Lung (tissue), 11 donors: ENCODE measurements at regions not wholly inside any gene's neighbourhood (a gene's known extent, or its start where the extent isn't known, plus 50 kb on each side); places are given as distances from the start of the nearest gene placed in this dataset.

ENCODE experiments used
- ATAC-seq: fragments of 200-7000 bp; cut with Tn5 transposase; one replicate; pipeline ENCODE4 v1.9.1; 2020; ENCODE audit warnings: moderate number of reproducible peaks; ENCODE audit not compliant: insufficient read depth, low FRiP score
- DNase-seq, 3 donors: peaks; one replicate each; pipeline ENCODE4 v3.0.0-alpha.2; 2013 to 2017
- H3K27ac ChIP-seq, 2 donors: one replicate each; pipeline ENCODE4 v1.5.1; 2013; ENCODE audit warnings: mild to moderate bottlenecking in 2 of 2, moderate library complexity in 2 of 2, control low read depth in 1 of 2, inconsistent platforms in 1 of 2, low read depth in 1 of 2, low read length in 1 of 2
- H3K27me3 ChIP-seq, 3 donors: one replicate each; pipeline ENCODE4 v1.5.1; 2013; ENCODE audit warnings: low read length in 2 of 3; ENCODE audit not compliant: control insufficient read depth in 3 of 3, insufficient read depth in 3 of 3
- H3K36me3 ChIP-seq, 4 donors: one replicate each; pipeline ENCODE4 v1.5.1; 2013; ENCODE audit warnings: low read length in 4 of 4, mild to moderate bottlenecking in 1 of 4, moderate library complexity in 1 of 4; ENCODE audit not compliant: control insufficient read depth in 4 of 4, insufficient read depth in 4 of 4
- H3K4me1 ChIP-seq, 5 donors: one replicate each; pipeline ENCODE4 v1.5.1; 2013; ENCODE audit warnings: low read length in 5 of 5, mild to moderate bottlenecking in 2 of 5, moderate library complexity in 1 of 5; ENCODE audit not compliant: control insufficient read depth in 5 of 5, insufficient read depth in 5 of 5
- H3K4me3 ChIP-seq: one replicate; pipeline ENCODE4 v1.5.1; 2013; ENCODE audit warnings: mild to moderate bottlenecking, control low read depth, moderate library complexity
- H3K9ac ChIP-seq, 2 donors: one replicate each; pipeline ENCODE4 v1.5.1; 2013; ENCODE audit warnings: low read length in 2 of 2, control low read depth in 1 of 2; ENCODE audit not compliant: insufficient read depth in 1 of 2
- H3K9me3 ChIP-seq, 4 donors: one replicate each; pipeline ENCODE4 v1.5.1; 2013; ENCODE audit warnings: low read length in 3 of 4, mild to moderate bottlenecking in 1 of 4, moderate library complexity in 1 of 4; ENCODE audit not compliant: control insufficient read depth in 4 of 4, insufficient read depth in 3 of 4
- CTCF ChIP-seq: IDR thresholded peaks from 2 replicates; pipeline ENCODE4 v1.5.1; 2012; ENCODE audit warnings: mild to moderate bottlenecking; ENCODE audit errors: control extremely low read depth, extremely low read depth
- WGBS, 2 donors: extraction: QIAGEN DNeasy Blood & Tissue Kit; methylation state at CpG; one replicate each; pipeline ENCODE4 v1.1.7; 2013; 5-methylcytosine and 5-hydroxymethylcytosine counted together
- donor health status: control.
- donor health status: control.
- donor health status: Bipolar disorder and iron deficiency.
- donor health status: healthy.
- donor health status: DM: yes; HTN: yes; CAD: no.

GRCh38 chr15:91538782-91539181, 314.7 kb upstream of the SLCO3A1 start:
- Histone ChIP-seq H3K4me1 (peaks cover 0 to 9% (median 0%) of the 10 kb centered on the region in 5 donors), H3K9ac (no peak overlapping the region), H3K9me3 (no peaks in the 10 kb centered on the region), H3K27me3 (no peaks in the 10 kb centered on the region), H3K36me3 (no peaks in the 10 kb centered on the region), H3K4me3 (no peak overlapping the region), H3K27ac (no peak overlapping the region)
- DNase-seq (no peak), ATAC-seq (no peak)
- TF ChIP-seq CTCF, result no peak
- WGBS, 2 donors, result 84 to 86% methylated on average over 2 of the region's 2 CpGs

DNA sequence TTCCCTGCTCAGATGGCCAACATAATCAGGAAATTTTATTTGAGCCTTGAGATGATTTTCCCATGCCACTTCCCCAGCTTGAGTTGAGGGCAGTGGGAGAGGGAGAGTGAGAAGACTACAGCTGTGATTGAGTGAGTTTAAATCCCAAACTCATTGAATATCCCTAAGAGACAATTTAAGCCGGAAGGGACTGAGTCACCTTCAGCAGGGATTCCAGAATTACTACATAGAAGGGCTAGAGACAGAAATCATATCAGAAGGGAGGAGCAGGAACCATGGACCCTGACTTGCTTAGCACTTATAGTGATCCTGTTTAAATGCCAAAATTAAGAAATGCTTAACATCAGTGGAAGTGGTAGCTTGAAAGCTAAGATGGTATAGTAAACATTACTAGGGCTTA, 312.2 kb upstream of the SLCO3A1 start:
- Histone ChIP-seq H3K27ac (no peak overlapping the region), H3K36me3 (no peaks in the 10 kb centered on the region), H3K9me3 (peaks cover 0 to 2% (median 0%) of the 10 kb centered on the region in 4 donors), H3K9ac (no peak overlapping the region), H3K4me3 (no peak overlapping the region), H3K4me1 (peaks cover 0 to 9% (median 0%) of the 10 kb centered on the region in 5 donors), H3K27me3 (no peaks in the 10 kb centered on the region)
- no peak for TF ChIP-seq CTCF
- ATAC-seq (no peak), DNase-seq (no peak)
- 87 to 97% methylated on average over 1 of the region's 1 CpG for WGBS, 2 donors

DNA sequence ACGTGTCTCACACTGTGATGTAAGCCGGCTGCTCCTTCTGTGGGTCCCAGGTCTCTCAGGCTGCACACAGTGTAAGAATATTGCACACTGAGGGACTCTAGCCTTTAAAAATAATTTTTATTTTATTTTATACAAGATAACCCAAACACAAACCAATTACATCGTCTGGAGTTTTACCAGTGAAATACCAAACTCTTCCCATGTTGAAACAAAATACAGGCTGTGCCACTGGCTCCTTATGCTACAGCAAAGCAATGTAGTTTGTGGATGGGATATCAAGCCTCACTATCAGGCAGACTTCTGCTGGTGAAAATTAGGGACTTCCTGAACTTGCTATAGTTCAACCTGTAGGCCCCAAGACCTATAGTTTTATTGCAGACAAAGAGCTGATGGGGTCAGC, 311.3 kb upstream of the SLCO3A1 start:
- Histone ChIP-seq H3K4me1 (peaks cover 0 to 9% (median 0%) of the 10 kb centered on the region in 5 donors), H3K27ac (no peak overlapping the region), H3K36me3 (no peaks in the 10 kb centered on the region), H3K9me3 (peaks cover 0 to 2% (median 0%) of the 10 kb centered on the region in 4 donors), H3K27me3 (no peaks in the 10 kb centered on the region), H3K4me3 (no peak overlapping the region), H3K9ac (no peak overlapping the region)
- WGBS, 2 donors, result 67 to 86% methylated on average over 3 of the region's 3 CpGs
- no peak for TF ChIP-seq CTCF
- ATAC-seq (no peak), DNase-seq (no peak)

GRCh38 chr15:91547356-91547755, 306.2 kb upstream of the SLCO3A1 start:
- ATAC-seq, result no peak
- H3K4me1 ChIP-seq, result peaks cover 0 to 4% (median 0%) of the 10 kb centered on the region in 5 donors
- TF ChIP-seq CTCF, result no peak
- H3K9ac ChIP-seq, result no peak overlapping the region
- no peak overlapping the region for H3K4me3 ChIP-seq
- 94 to 99% methylated on average over 3 of the region's 3 CpGs for WGBS, 2 donors
- H3K27ac ChIP-seq, result no peak overlapping the region
- H3K9me3 ChIP-seq, result peaks cover 0 to 2% (median 0%) of the 10 kb centered on the region in 4 donors
- DNase-seq, result no peak
- no peaks in the 10 kb centered on the region for H3K27me3 ChIP-seq
- no peaks in the 10 kb centered on the region for H3K36me3 ChIP-seq
